Peyer's patch (tissue), 4 donors: ENCODE measurements at regions not wholly inside any gene's neighbourhood (a gene's known extent, or its start where the extent isn't known, plus 50 kb on each side); places are given as distances from the start of the nearest gene placed in this dataset.

Experiments used
- DNase-seq, 3 donors: peaks; one replicate each; pipeline ENCODE4 v3.0.0-alpha.2; 2017 to 2019
- H3K27ac ChIP-seq, 4 donors: fragments of 200-600 bp; sonication (generic); one replicate each; pipeline ENCODE4 v1.5.1; 2016 to 2019
- H3K27me3 ChIP-seq, 2 donors: fragments of 200-600 bp; sonication (generic); one replicate each; pipeline ENCODE4 v1.5.1; 2019
- H3K36me3 ChIP-seq, 3 donors: fragments of 200-600 bp; sonication (generic); one replicate each; pipeline ENCODE4 v1.5.1; 2016 to 2019
- H3K4me1 ChIP-seq, 4 donors: fragments of 200-600 bp; sonication (generic); one replicate each; pipeline ENCODE4 v1.5.1; 2016 to 2019
- H3K4me3 ChIP-seq, 4 donors: fragments of 200-600 bp; sonication (generic); 1 replicate in 3 of 4; 2 replicates in 1 of 4; pipeline ENCODE4 v1.5.1; 2016 to 2019; ENCODE audit warnings: mild to moderate bottlenecking in 1 of 4
- H3K9me3 ChIP-seq, 4 donors: fragments of 200-600 bp; sonication (generic); one replicate each; pipeline ENCODE4 v1.5.1; 2016 to 2019; ENCODE audit warnings: mild to moderate bottlenecking in 1 of 4
- CTCF ChIP-seq, 6 experiments: fragments of 450-650 bp in 4 of 6; fragments of 200-600 bp in 2 of 6; sonication (generic) in 1 of 6; IDR thresholded peaks; one replicate each; pipeline ENCODE4 v1.5.1; 2017 to 2019; ENCODE audit warnings: antibody characterized with exemption in 6 of 6, mild to moderate bottlenecking in 3 of 6, moderate library complexity in 1 of 6
- POLR2A ChIP-seq, 2 donors: fragments of 450-650 bp; IDR thresholded peaks; one replicate each; pipeline ENCODE4 v1.5.1; 2017; ENCODE audit warnings: antibody characterized with exemption in 2 of 2, mild to moderate bottlenecking in 2 of 2, moderate library complexity in 2 of 2
- small RNA-seq, 2 donors: library from RNA; depleted of rRNA; stranded (forward); fragments of <200 nt; gene quantifications; one replicate each; pipeline ENCODE3, GENCODE V24; 2016

DNA sequence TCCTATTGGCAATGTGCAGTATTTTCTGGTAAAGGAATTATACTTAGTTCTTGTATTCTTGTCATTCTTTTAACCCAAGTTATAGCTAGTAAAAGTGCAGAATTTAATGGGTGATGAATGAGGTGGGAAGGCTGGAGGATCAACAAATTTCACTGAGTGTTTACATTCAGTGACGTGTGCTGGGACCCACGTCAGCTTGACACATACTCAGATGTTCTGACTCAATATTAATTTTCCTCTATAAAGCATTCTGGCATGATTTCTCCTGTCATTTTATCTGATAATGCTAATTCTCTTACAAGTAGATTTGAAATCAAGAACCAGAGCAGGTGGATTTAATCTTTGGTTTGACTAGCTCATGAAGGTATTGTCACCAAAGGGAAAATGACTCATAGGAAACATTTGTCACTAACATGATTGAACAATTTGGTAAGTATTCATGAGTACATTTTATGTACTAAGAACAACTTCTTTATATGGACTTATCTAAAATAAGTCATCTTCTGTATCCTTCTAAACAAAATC is 71.0 kb upstream of the SYNPR start:
- Histone ChIP-seq H3K27me3 (no peaks in the 10 kb centered on the region), H3K4me3 (no peak overlapping the region), H3K4me1 (no peaks in the 10 kb centered on the region), H3K36me3 (no peaks in the 10 kb centered on the region), H3K27ac (no peak overlapping the region), H3K9me3 (no peaks in the 10 kb centered on the region)
- DNase-seq = no peak
- TF ChIP-seq CTCF (IDR thresholded peaks at IDR 0.05) = no peak
- TF ChIP-seq POLR2A (IDR thresholded peaks at IDR 0.05) = no peak

- TF ChIP-seq POLR2A (IDR thresholded peaks at IDR 0.05) (no peak), CTCF (IDR thresholded peaks at IDR 0.05) (no peak)
- Histone ChIP-seq H3K27ac (no peak overlapping the region), H3K4me1 (no peaks in the 10 kb centered on the region), H3K4me3 (no peak overlapping the region), H3K9me3 (no peaks in the 10 kb centered on the region), H3K27me3 (no peaks in the 10 kb centered on the region), H3K36me3 (no peaks in the 10 kb centered on the region)
- DNase-seq = no peak
These were observed 50.0 kb upstream of the SYNPR start for GRCh38 chr3:63228087-63228486.

Small RNAs in the stretch of these regions (small RNA-seq; reads per million reads assigned to genes)
- gene UBL5P3 = 0 reads per million in 2 donors
